GM12872 (cell line): ENCODE measurements at regions not wholly inside any gene's neighbourhood (a gene's known extent, or its start where the extent isn't known, plus 50 kb on each side); places are given as distances from the start of the nearest gene placed in this dataset.

Experiments
- CTCF ChIP-seq: IDR thresholded peaks from 3 replicates; pipeline ENCODE4 v1.5.1; 2011; ENCODE audit warnings: low read depth, mild to moderate bottlenecking, low read length, moderate library complexity; ENCODE audit not compliant: insufficient read depth

- TF ChIP-seq CTCF: no peak
Measured at GRCh38 chr5:125411744-125412560, 665.5 kb upstream of the ZNF608 start.

- no peak for TF ChIP-seq CTCF
Measured at GRCh38 chr5:125412561-125413495, 666.4 kb upstream of the ZNF608 start.

- TF ChIP-seq CTCF: no peak
Measured at GRCh38 chr5:125413496-125414274, 667.2 kb upstream of the ZNF608 start.

GRCh38 chr5:125415126-125415525, 668.7 kb upstream of the ZNF608 start:
- no peak for TF ChIP-seq CTCF

GRCh38 chr5:125416055-125416454, 669.6 kb upstream of the ZNF608 start:
- TF ChIP-seq CTCF: no peak

- TF ChIP-seq CTCF: no peak
Measured at GRCh38 chr5:125421006-125421405, 674.6 kb upstream of the ZNF608 start.

- TF ChIP-seq CTCF: no peak
Measured at GRCh38 chr5:125422342-125422741, 675.9 kb upstream of the ZNF608 start.
